ENCODE measurements at regions not wholly inside any gene's neighbourhood (a gene's known extent, or its start where the extent isn't known, plus 50 kb on each side); places are given as distances from the start of the nearest gene placed in this dataset.
A peak's percentile ranks its signal among the peaks of the same experiment; 100 is the strongest.

- TF ChIP-seq CTCF (conservative IDR thresholded peaks at IDR 0.05; ENCODE audit: low read depth, low read length): no peak
- H3K4me3 ChIP-seq (ENCODE audit: low read depth, low read length): no peak overlapping the region
- no peak for DNase-seq (ENCODE audit: low read depth)
Measured at GRCh38 chr6:145506565-145506964, 228.8 kb downstream of the EPM2A start.

GRCh38 chr6:145507239-145507638, 228.1 kb downstream of the EPM2A start:
- no peak for TF ChIP-seq CTCF (conservative IDR thresholded peaks at IDR 0.05; ENCODE audit: low read depth, low read length)
- no peak overlapping the region for H3K4me3 ChIP-seq (ENCODE audit: low read depth, low read length)
- no peak for DNase-seq (ENCODE audit: low read depth)

- no peak overlapping the region for H3K4me3 ChIP-seq (ENCODE audit: low read depth, low read length)
- TF ChIP-seq CTCF (conservative IDR thresholded peaks at IDR 0.05; ENCODE audit: low read depth, low read length): peak; percentile 49
- peak; percentile 25 for DNase-seq (ENCODE audit: low read depth)
Measured at GRCh38 chr6:145508107-145508506, 227.2 kb downstream of the EPM2A start.

GRCh38 chr6:145517492-145517891, 217.8 kb downstream of the EPM2A start:
- no peak for DNase-seq (ENCODE audit: low read depth)
- H3K4me3 ChIP-seq (ENCODE audit: low read depth, low read length): no peak overlapping the region
- no peak for TF ChIP-seq CTCF (conservative IDR thresholded peaks at IDR 0.05; ENCODE audit: low read depth, low read length)

GRCh38 chr6:145525038-145525437, 210.3 kb downstream of the EPM2A start:
- no peak for DNase-seq (ENCODE audit: low read depth)
- TF ChIP-seq CTCF (conservative IDR thresholded peaks at IDR 0.05; ENCODE audit: low read depth, low read length): no peak
- H3K4me3 ChIP-seq (ENCODE audit: low read depth, low read length): no peak overlapping the region

GRCh38 chr6:145529582-145529981, 205.7 kb downstream of the EPM2A start:
- DNase-seq (ENCODE audit: low read depth): no peak
- no peak overlapping the region for H3K4me3 ChIP-seq (ENCODE audit: low read depth, low read length)
- TF ChIP-seq CTCF (conservative IDR thresholded peaks at IDR 0.05; ENCODE audit: low read depth, low read length): no peak

GRCh38 chr6:145530454-145530853, 204.9 kb downstream of the EPM2A start:
- no peak for TF ChIP-seq CTCF (conservative IDR thresholded peaks at IDR 0.05; ENCODE audit: low read depth, low read length)
- DNase-seq (ENCODE audit: low read depth): no peak
- no peak overlapping the region for H3K4me3 ChIP-seq (ENCODE audit: low read depth, low read length)

Measured in choroid plexus epithelial cell (primary cell).